Cardiac fibroblast (primary cell): ENCODE measurements at regions not wholly inside any gene's neighbourhood (a gene's known extent, or its start where the extent isn't known, plus 50 kb on each side); places are given as distances from the start of the nearest gene placed in this dataset.

Experiments
- DNase-seq, 2 donors: peaks; one replicate each; pipeline versions ENCODE4 v3.0.0 to v3.0.0-alpha.2; 2010; ENCODE audit warnings: low read depth in 2 of 2
- H3K4me3 ChIP-seq, 2 donors: replicated peaks in 1 of 2; 1 replicate in 1 of 2; 2 replicates in 1 of 2; pipeline ENCODE4 v1.5.1; 2011; ENCODE audit warnings: low read depth in 2 of 2, low read length in 2 of 2, mild to moderate bottlenecking in 2 of 2, moderate library complexity in 1 of 2
- CTCF ChIP-seq: IDR thresholded peaks from one replicate; pipeline ENCODE4 v1.5.1; 2011; ENCODE audit warnings: low read depth, mild to moderate bottlenecking, low read length, inconsistent platforms

GRCh38 chr16:35365675-35366074 is 1906.3 kb downstream of the TP53TG3F start:
- no peak for TF ChIP-seq CTCF
- no peak overlapping the region for H3K4me3 ChIP-seq
- no peak for DNase-seq

GRCh38 chr16:35370617-35371016 is 1911.2 kb downstream of the TP53TG3F start:
- no peak overlapping the region for H3K4me3 ChIP-seq
- no peak for DNase-seq
- no peak for TF ChIP-seq CTCF

- no peak overlapping the region for H3K4me3 ChIP-seq
- DNase-seq = no peak
- no peak for TF ChIP-seq CTCF
These were observed 1917.7 kb downstream of the TP53TG3F start for GRCh38 chr16:35377142-35377541.

GRCh38 chr16:35386619-35387018 is 1927.2 kb downstream of the TP53TG3F start:
- no peak for DNase-seq
- no peak for TF ChIP-seq CTCF
- no peak overlapping the region for H3K4me3 ChIP-seq

- no peak overlapping the region for H3K4me3 ChIP-seq
- TF ChIP-seq CTCF = peak; percentile 54
- peak; percentile 39 to 45 for DNase-seq
These were observed 1931.9 kb downstream of the TP53TG3F start for GRCh38 chr16:35391328-35391727.

GRCh38 chr16:35398180-35398579 is 1938.8 kb downstream of the TP53TG3F start:
- H3K4me3 ChIP-seq = no peak overlapping the region
- no peak for TF ChIP-seq CTCF
- no peak for DNase-seq

GRCh38 chr16:35399133-35399532 is 1939.7 kb downstream of the TP53TG3F start:
- no peak overlapping the region for H3K4me3 ChIP-seq
- DNase-seq = no peak
- TF ChIP-seq CTCF = no peak
